ENCODE measurements at regions not wholly inside any gene's neighbourhood (a gene's known extent, or its start where the extent isn't known, plus 50 kb on each side); places are given as distances from the start of the nearest gene placed in this dataset.

- DNase-seq (ENCODE audit: low read depth), result peak; percentile 79
- TF ChIP-seq, protein P1, sequence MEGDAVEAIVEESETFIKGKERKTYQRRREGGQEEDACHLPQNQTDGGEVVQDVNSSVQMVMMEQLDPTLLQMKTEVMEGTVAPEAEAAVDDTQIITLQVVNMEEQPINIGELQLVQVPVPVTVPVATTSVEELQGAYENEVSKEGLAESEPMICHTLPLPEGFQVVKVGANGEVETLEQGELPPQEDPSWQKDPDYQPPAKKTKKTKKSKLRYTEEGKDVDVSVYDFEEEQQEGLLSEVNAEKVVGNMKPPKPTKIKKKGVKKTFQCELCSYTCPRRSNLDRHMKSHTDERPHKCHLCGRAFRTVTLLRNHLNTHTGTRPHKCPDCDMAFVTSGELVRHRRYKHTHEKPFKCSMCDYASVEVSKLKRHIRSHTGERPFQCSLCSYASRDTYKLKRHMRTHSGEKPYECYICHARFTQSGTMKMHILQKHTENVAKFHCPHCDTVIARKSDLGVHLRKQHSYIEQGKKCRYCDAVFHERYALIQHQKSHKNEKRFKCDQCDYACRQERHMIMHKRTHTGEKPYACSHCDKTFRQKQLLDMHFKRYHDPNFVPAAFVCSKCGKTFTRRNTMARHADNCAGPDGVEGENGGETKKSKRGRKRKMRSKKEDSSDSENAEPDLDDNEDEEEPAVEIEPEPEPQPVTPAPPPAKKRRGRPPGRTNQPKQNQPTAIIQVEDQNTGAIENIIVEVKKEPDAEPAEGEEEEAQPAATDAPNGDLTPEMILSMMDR (conservative IDR thresholded peaks at IDR 0.05; ENCODE audit: low read depth, low read length), result no peak
Measured at GRCh38 chr5:60102961-60103693, 209.6 kb upstream of the PDE4D start.

DNA sequence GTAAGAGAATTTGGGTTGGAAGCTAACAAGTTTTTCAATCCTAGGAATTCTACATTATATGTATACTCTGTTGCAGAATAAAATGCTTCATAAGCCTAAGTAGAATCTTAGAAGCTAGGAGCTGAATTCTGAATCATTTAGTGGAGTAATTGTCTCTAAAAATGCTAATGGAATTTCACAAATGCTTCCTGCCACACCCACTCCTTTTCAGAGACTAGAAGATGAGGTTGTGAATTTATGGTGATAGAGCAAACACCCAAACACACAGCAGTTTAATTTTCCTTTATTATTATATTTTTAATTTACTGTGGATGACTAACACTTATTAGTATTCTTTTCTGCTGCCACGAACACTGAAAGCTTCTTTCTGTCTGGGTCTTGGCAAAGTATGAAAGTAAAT lies 208.0 kb upstream of the PDE4D start:
- DNase-seq (ENCODE audit: low read depth), result peak; percentile 23
- TF ChIP-seq, protein P1 (conservative IDR thresholded peaks at IDR 0.05; ENCODE audit: low read depth, low read length), result no peak
- H3K4me3 ChIP-seq (ENCODE audit: low read depth, low read length), result no peak overlapping the region

More at GRCh38 chr5:60102961-60103693, 209.6 kb upstream of the PDE4D start:
- no peak overlapping the region for H3K4me3 ChIP-seq (ENCODE audit: low read depth, low read length)

DNA sequence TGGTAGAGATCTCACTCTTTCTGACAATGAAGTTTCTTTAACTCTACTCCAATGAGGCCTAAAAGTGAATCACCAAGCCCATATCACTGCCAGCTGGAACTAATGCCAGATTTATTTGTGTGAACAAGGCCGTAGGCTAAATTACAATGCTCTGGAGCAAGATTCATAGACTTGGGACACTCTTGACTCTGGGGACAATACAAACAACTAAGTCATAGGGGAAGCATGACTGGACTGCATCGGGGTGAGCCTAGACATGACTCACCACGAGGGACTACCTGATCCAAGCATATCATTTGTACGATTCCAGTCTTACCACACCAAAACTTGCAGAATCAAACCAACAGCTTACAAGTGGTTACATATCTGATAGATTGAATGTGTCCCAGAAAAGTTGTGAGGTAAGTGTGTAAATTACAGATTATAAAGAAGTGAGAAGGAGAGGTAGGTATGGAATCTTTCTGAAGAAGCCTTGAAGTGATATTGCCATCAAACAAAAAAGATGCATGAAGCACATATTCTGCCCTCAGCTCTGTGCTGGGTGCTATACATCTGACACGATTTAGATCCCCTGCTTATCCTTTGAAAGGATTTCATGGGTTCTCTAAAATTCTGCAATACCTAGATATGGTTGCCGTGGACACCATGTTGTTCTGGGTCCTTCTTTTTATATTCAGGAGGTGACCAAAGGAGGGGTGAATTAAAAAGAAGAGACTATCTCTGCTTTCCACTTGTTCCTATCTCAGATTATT lies 199.3 kb upstream of the PDE4D start:
- DNase-seq (ENCODE audit: low read depth), result peak; percentile 54
- no peak overlapping the region for H3K4me3 ChIP-seq (ENCODE audit: low read depth, low read length)
- TF ChIP-seq, protein P1 (conservative IDR thresholded peaks at IDR 0.05; ENCODE audit: low read depth, low read length), result no peak

GRCh38 chr5:60086583-60086982 lies 193.1 kb upstream of the PDE4D start:
- TF ChIP-seq, protein P1 (conservative IDR thresholded peaks at IDR 0.05; ENCODE audit: low read depth, low read length), result no peak
- no peak for DNase-seq (ENCODE audit: low read depth)

DNA sequence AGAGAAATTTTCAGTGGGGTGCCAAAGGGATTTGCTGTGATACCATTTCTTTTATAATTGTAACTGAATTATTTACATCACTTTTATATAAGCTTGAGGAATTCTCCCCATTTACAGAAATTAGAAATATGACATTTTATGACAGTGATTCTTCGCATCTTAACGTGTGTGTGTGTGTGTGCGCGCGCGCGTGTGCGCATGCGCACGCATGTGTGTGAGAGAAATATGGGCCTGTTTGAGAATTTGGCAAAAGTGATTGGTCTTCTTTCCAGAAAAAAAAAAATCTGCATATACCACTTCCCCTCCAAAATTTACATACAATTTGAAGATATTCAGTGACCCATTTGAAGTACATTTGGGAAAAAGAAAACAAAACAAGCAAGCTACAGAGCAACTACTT lies 190.7 kb upstream of the PDE4D start:
- no peak overlapping the region for H3K4me3 ChIP-seq (ENCODE audit: low read depth, low read length)
- TF ChIP-seq, protein P1 (conservative IDR thresholded peaks at IDR 0.05; ENCODE audit: low read depth, low read length), result no peak
- DNase-seq (ENCODE audit: low read depth), result no peak

More at GRCh38 chr5:60086583-60086982, 193.1 kb upstream of the PDE4D start:
- no peak overlapping the region for H3K4me3 ChIP-seq (ENCODE audit: low read depth, low read length)

DNA sequence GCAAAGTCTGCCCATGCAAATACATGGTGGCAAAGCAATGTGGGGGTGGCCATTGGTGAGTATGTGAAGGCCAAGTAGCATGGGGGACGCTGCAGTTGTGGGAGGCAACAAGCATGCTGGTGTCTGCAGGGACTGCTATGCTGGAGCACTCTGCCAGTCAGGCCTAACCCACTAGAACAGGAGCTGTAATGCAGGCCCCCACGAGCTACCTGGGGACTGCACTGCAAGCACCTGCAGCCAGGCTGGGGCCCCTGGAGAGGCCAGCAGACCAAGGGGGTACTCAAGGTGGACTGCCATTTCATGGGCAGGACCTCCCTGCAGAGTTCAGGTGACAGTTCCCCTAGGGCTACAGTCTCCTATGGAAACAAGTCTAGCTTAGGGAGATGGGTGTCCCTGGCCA lies 183.8 kb upstream of the PDE4D start:
- TF ChIP-seq, protein P1 (conservative IDR thresholded peaks at IDR 0.05; ENCODE audit: low read depth, low read length), result no peak
- DNase-seq (ENCODE audit: low read depth), result no peak
- H3K4me3 ChIP-seq (ENCODE audit: low read depth, low read length), result no peak overlapping the region

Data from choroid plexus epithelial cell (primary cell).